Endothelial cell (in vitro differentiated cells): ENCODE measurements at regions not wholly inside any gene's neighbourhood (a gene's known extent, or its start where the extent isn't known, plus 50 kb on each side); places are given as distances from the start of the nearest gene placed in this dataset.

Experiments
- DNase-seq: peaks from one replicate; pipeline ENCODE4 v3.0.0; 2021; ENCODE audit warnings: low spot score
- H3K27ac Mint-ChIP-seq: one replicate; pipeline ENCODE4 v1.8.0; 2021; ENCODE audit warnings: mixed read lengths, inconsistent platforms; ENCODE audit not compliant: unreplicated experiment
- H3K27me3 Mint-ChIP-seq: one replicate; pipeline ENCODE4 v1.8.0; 2021; ENCODE audit warnings: mild to moderate bottlenecking, moderate library complexity, mixed read lengths, inconsistent platforms; ENCODE audit not compliant: unreplicated experiment
- H3K36me3 Mint-ChIP-seq: one replicate; pipeline ENCODE4 v1.8.0; 2021; ENCODE audit warnings: mild to moderate bottlenecking, low read depth, mixed read lengths, inconsistent platforms; ENCODE audit not compliant: unreplicated experiment
- H3K4me1 Mint-ChIP-seq: one replicate; pipeline ENCODE4 v1.8.0; 2021; ENCODE audit warnings: mild to moderate bottlenecking, mixed read lengths, inconsistent platforms; ENCODE audit not compliant: unreplicated experiment
- H3K4me3 Mint-ChIP-seq: one replicate; pipeline ENCODE4 v1.8.0; 2021; ENCODE audit warnings: mild to moderate bottlenecking, mixed read lengths, inconsistent platforms; ENCODE audit not compliant: unreplicated experiment
- H3K9me3 Mint-ChIP-seq: one replicate; pipeline ENCODE4 v1.8.0; 2021; ENCODE audit warnings: mixed read lengths, inconsistent platforms; ENCODE audit not compliant: unreplicated experiment
- CTCF ChIP-seq: fragments of 200-600 bp; sonication (generic); IDR thresholded peaks from one replicate; pipeline ENCODE4 v1.5.0; 2021; ENCODE audit warnings: antibody characterized with exemption; ENCODE audit not compliant: unreplicated experiment

- Mint-ChIP-seq H3K27me3 (peaks cover 4% of the 10 kb centered on the region), H3K9me3 (peaks cover 35% of the 10 kb centered on the region), H3K4me1 (no peaks in the 10 kb centered on the region), H3K27ac (no peak overlapping the region), H3K36me3 (peaks cover 12% of the 10 kb centered on the region), H3K4me3 (no peak overlapping the region)
- no peak for TF ChIP-seq CTCF
- DNase-seq, result no peak
Observed at GRCh38 chr10:130877126-130877525, 434.4 kb downstream of the TCERG1L start.

- Mint-ChIP-seq H3K9me3 (peaks cover 38% of the 10 kb centered on the region), H3K27me3 (peaks cover 4% of the 10 kb centered on the region), H3K27ac (no peak overlapping the region), H3K4me1 (no peaks in the 10 kb centered on the region), H3K36me3 (peaks cover 20% of the 10 kb centered on the region), H3K4me3 (no peak overlapping the region)
- DNase-seq, result no peak
- TF ChIP-seq CTCF, result no peak
Observed at GRCh38 chr10:130878131-130878530, 433.4 kb downstream of the TCERG1L start.

- no peak for DNase-seq
- Mint-ChIP-seq H3K9me3 (peaks cover 45% of the 10 kb centered on the region), H3K27ac (no peak overlapping the region), H3K36me3 (peaks cover 22% of the 10 kb centered on the region), H3K4me1 (no peaks in the 10 kb centered on the region), H3K4me3 (no peak overlapping the region), H3K27me3 (peaks cover 9% of the 10 kb centered on the region)
- TF ChIP-seq CTCF, result no peak
Observed at GRCh38 chr10:130882906-130883305, 428.6 kb downstream of the TCERG1L start.

- no peak for TF ChIP-seq CTCF
- Mint-ChIP-seq H3K4me1 (no peaks in the 10 kb centered on the region), H3K27ac (no peak overlapping the region), H3K36me3 (peaks cover 22% of the 10 kb centered on the region), H3K9me3 (peaks cover 35% of the 10 kb centered on the region), H3K4me3 (no peak overlapping the region), H3K27me3 (peaks cover 5% of the 10 kb centered on the region)
- no peak for DNase-seq
Observed at GRCh38 chr10:130884456-130884855, 427.1 kb downstream of the TCERG1L start.

- H3K27ac Mint-ChIP-seq, result no peak overlapping the region
- DNase-seq, result no peak
Observed at GRCh38 chr10:130885021-130885655, 426.4 kb downstream of the TCERG1L start.

More at GRCh38 chr10:130885021-130885655, 426.4 kb downstream of the TCERG1L start:
- peaks cover 36% of the 10 kb centered on the region for H3K9me3 Mint-ChIP-seq
- H3K27me3 Mint-ChIP-seq, result peaks cover 5% of the 10 kb centered on the region
- TF ChIP-seq CTCF, result no peak
- H3K4me3 Mint-ChIP-seq, result no peak overlapping the region
- H3K4me1 Mint-ChIP-seq, result no peaks in the 10 kb centered on the region
- H3K36me3 Mint-ChIP-seq, result peaks cover 22% of the 10 kb centered on the region
